Neural crest cell (in vitro differentiated cells): ENCODE measurements at regions not wholly inside any gene's neighbourhood (a gene's known extent, or its start where the extent isn't known, plus 50 kb on each side); places are given as distances from the start of the nearest gene placed in this dataset.

ENCODE experiments used
- DNase-seq: peaks from one replicate; pipeline ENCODE4 v3.0.0; 2021; ENCODE audit warnings: low read depth, mixed read lengths, low spot score
- H3K27ac Mint-ChIP-seq: one replicate; pipeline ENCODE4 v1.8.0; 2021; ENCODE audit warnings: mild to moderate bottlenecking, mixed read lengths; ENCODE audit not compliant: unreplicated experiment
- H3K27me3 Mint-ChIP-seq: 2 replicates; pipeline ENCODE4 v1.8.0; 2021; ENCODE audit warnings: low read depth, mild to moderate bottlenecking, mixed read lengths
- H3K36me3 Mint-ChIP-seq: 2 replicates; pipeline ENCODE4 v1.8.0; 2021; ENCODE audit warnings: low read depth, mild to moderate bottlenecking, mixed read lengths
- H3K4me1 Mint-ChIP-seq: 2 replicates; pipeline ENCODE4 v1.8.0; 2021; ENCODE audit warnings: mixed read lengths
- H3K4me3 Mint-ChIP-seq: one replicate; pipeline ENCODE4 v1.8.0; 2021; ENCODE audit warnings: mild to moderate bottlenecking, mixed read lengths
- H3K9me3 Mint-ChIP-seq: 2 replicates; pipeline ENCODE4 v1.8.0; 2021; ENCODE audit warnings: mixed read lengths
- TF ChIP-seq, protein P1 (sequence below): fragments of 200-600 bp; sonication (generic); conservative IDR thresholded peaks from 2 replicates; pipeline ENCODE4 v1.5.0; 2021; ENCODE audit warnings: antibody characterized with exemption, mild to moderate bottlenecking

DNA sequence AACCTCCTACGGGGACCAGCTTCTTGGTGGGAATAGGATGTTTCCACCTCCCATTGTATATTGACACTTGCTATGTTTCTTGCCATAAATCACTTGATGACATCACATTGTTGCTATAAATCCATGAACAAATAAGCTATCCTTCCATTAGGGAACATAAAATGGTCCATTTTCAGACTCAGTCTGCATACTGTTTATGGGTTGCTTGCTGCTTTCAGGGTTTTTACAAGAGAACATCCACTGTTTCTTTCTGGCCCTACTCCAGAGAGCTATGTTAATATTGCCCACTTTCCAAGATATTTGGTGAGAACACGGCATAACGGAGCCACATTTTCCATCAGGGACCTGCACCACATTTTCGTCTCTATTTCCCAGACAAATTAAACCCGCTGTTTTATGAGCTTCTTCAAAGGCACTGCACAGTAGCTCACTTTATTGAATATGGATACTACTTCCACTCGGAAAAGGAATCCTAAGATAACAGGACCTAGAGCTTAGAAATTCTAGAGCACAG, 800.2 kb downstream of the KCNJ2 start:
- no peak for DNase-seq
- TF ChIP-seq, protein P1, sequence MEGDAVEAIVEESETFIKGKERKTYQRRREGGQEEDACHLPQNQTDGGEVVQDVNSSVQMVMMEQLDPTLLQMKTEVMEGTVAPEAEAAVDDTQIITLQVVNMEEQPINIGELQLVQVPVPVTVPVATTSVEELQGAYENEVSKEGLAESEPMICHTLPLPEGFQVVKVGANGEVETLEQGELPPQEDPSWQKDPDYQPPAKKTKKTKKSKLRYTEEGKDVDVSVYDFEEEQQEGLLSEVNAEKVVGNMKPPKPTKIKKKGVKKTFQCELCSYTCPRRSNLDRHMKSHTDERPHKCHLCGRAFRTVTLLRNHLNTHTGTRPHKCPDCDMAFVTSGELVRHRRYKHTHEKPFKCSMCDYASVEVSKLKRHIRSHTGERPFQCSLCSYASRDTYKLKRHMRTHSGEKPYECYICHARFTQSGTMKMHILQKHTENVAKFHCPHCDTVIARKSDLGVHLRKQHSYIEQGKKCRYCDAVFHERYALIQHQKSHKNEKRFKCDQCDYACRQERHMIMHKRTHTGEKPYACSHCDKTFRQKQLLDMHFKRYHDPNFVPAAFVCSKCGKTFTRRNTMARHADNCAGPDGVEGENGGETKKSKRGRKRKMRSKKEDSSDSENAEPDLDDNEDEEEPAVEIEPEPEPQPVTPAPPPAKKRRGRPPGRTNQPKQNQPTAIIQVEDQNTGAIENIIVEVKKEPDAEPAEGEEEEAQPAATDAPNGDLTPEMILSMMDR, result no peak
- Mint-ChIP-seq H3K4me3 (no peak overlapping the region), H3K27me3 (no peaks in the 10 kb centered on the region), H3K27ac (no peak overlapping the region), H3K9me3 (peaks cover 9% of the 10 kb centered on the region), H3K4me1 (no peaks in the 10 kb centered on the region), H3K36me3 (peaks cover 15% of the 10 kb centered on the region)

DNA sequence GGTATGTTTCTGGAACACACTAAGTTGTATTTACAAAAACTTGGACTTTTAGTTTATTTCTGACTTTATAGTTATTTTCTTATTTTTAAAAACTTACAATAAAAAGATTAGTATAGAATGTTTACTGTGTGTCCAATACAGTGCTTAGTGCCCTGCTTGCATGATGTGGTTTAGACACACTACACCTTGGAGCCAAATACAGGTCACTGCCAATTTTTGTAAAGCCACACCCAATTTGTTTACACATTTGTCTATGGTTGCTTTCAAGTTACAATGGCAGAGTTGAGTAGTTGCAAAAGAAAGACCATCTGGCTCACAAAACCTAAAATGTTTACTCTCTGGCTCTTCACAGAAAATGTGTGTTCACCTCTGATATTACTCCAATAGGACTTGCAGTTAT, 807.1 kb downstream of the KCNJ2 start:
- H3K36me3 Mint-ChIP-seq, result peaks cover 3% of the 10 kb centered on the region
- H3K4me1 Mint-ChIP-seq, result no peaks in the 10 kb centered on the region
- TF ChIP-seq, protein P1, result no peak
- H3K9me3 Mint-ChIP-seq, result peaks cover 6% of the 10 kb centered on the region
- no peak overlapping the region for H3K27ac Mint-ChIP-seq
- no peak for DNase-seq
- no peaks in the 10 kb centered on the region for H3K27me3 Mint-ChIP-seq
- H3K4me3 Mint-ChIP-seq, result no peak overlapping the region

DNA sequence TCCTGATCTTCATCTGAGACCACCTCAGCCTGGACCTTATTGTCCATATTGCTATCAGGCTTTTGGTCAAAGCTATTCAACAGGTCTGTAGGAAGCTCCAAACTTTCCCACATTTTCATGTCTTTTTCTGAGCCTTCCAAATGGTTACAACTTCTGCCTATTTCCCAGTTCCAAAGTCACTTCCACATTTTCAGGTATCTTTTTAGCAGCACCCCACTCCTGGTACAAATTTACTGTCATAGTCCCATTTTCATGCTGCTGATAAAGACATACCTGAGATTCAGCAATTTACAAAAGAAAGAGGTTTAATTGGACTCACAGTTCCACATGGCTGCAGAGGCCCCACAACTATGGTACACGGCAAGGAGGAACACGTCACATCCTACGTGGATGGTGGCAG, 815.5 kb downstream of the KCNJ2 start:
- TF ChIP-seq, protein P1, result no peak
- Mint-ChIP-seq H3K9me3 (peaks cover 20% of the 10 kb centered on the region), H3K27ac (no peak overlapping the region), H3K4me1 (peaks cover 10% of the 10 kb centered on the region), H3K4me3 (no peak overlapping the region), H3K36me3 (peaks cover 11% of the 10 kb centered on the region), H3K27me3 (no peaks in the 10 kb centered on the region)
- no peak for DNase-seq

DNA sequence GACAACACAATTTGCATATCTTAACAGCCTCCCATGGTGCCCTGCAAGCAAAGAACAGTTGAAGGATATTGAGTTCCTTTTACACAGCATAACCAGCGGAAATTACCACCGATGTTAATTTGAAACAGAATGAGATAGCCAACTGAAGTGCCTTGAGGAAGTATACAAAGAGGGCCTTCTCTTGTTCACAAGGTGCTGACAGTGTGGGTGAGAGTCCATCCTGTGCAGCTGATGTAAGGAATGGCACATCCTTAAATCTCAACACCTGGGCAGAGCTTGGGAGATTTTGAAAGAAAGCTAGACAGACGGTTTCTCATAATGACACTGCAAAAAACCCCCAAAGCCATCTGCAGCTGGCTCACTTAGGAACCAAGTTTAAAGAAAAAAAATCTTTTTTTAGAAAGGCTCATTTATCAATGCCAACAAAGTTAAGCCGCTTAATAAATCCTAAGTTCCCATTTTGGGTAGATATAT, 818.6 kb downstream of the KCNJ2 start:
- Mint-ChIP-seq H3K27ac (peak overlapping the region; percentile 88), H3K27me3 (no peaks in the 10 kb centered on the region), H3K36me3 (peaks cover 13% of the 10 kb centered on the region), H3K4me1 (peaks cover 13% of the 10 kb centered on the region), H3K9me3 (peaks cover 24% of the 10 kb centered on the region), H3K4me3 (no peak overlapping the region)
- TF ChIP-seq, protein P1, result no peak
- no peak for DNase-seq

DNA sequence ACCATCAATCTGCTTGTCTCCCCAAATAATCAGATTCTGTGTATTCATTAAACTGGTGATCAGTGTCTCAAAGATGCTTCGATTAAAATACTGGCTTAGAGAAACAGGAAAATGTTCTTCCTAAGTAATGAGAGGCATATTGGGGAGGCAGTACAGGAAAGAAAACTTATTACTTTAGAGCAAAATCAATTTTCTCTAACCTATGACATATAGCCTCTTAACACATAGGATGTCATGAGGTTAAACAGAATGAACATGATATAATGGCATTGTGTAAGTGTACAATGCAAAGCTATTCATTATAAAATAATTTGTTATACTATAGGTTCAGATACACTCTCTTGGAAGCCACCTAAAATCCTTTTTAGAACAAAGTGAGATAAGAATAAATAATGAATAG, 819.3 kb downstream of the KCNJ2 start:
- TF ChIP-seq, protein P1, result no peak
- peaks cover 8% of the 10 kb centered on the region for H3K36me3 Mint-ChIP-seq
- peaks cover 21% of the 10 kb centered on the region for H3K9me3 Mint-ChIP-seq
- no peaks in the 10 kb centered on the region for H3K27me3 Mint-ChIP-seq
- H3K4me1 Mint-ChIP-seq, result peaks cover 13% of the 10 kb centered on the region
- no peak overlapping the region for H3K27ac Mint-ChIP-seq
- H3K4me3 Mint-ChIP-seq, result no peak overlapping the region
- DNase-seq, result no peak
